Renal cortex interstitium (tissue), 11 donors: ENCODE measurements at regions not wholly inside any gene's neighbourhood (a gene's known extent, or its start where the extent isn't known, plus 50 kb on each side); places are given as distances from the start of the nearest gene placed in this dataset.

Experiments used
- DNase-seq, 11 donors: peaks; one replicate each; pipeline ENCODE4 v3.0.0-alpha.2; 2013; ENCODE audit warnings: low read depth in 9 of 11, low spot score in 4 of 11; ENCODE audit errors: extremely low read depth in 1 of 11

DNA sequence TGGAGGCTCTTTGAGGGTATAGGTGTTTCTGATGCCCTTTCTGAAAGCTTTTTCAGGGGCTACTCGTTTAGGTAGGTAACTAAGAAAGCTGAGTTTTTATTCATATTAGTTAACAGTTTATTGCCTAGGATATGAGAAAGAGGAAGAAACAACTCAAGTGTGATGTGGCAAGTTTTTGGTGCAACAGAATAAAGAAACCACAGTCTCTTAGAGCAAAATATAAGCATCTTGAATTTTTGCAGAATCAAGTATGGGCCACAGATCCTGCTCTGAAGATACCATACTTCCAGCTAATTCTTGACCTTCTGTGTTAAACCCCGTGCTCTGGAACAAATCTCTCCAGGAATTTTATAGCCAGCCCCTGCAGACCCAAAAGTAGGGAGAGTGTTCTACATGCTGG, 147.7 kb upstream of the SLC1A4 start:
- DNase-seq = no peak

DNA sequence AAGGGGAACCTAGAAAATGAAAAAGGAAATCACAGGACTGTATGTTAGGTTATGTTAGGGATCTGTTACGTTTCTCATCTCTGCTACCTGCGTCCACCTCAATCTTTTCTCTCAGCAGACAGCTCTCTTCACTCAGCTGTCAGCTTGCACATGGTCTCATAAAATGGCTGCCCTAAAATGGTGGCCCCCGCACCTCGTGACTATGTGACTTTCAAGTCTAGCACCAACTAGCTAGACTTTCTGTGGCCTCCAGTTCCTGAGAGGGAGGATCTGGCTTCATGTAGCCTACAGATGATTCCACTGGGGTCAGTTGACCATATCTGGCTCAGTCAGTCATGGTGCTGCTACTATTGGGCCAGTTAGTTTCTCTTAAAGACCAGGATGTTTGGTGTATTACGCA, 147.2 kb upstream of the SLC1A4 start:
- no peak for DNase-seq

DNA sequence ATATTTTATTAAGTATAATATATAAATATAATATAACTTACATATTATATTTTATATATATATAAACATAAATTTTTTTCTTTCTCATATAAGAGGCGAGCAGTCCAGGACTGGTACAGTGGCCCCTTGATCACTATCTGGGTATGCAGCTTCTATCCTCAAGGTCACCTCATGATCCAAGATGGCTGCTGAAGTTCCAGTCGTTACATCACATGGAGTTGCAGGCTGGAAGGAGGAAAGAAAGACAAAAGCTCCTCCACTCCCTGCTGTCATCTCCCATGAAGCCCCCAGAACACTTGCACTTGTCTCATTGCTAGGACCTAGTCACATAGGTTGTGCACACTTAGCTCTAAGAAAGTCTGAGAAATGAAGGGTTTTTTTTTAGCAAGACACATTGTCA, 145.1 kb upstream of the SLC1A4 start:
- no peak for DNase-seq

DNA sequence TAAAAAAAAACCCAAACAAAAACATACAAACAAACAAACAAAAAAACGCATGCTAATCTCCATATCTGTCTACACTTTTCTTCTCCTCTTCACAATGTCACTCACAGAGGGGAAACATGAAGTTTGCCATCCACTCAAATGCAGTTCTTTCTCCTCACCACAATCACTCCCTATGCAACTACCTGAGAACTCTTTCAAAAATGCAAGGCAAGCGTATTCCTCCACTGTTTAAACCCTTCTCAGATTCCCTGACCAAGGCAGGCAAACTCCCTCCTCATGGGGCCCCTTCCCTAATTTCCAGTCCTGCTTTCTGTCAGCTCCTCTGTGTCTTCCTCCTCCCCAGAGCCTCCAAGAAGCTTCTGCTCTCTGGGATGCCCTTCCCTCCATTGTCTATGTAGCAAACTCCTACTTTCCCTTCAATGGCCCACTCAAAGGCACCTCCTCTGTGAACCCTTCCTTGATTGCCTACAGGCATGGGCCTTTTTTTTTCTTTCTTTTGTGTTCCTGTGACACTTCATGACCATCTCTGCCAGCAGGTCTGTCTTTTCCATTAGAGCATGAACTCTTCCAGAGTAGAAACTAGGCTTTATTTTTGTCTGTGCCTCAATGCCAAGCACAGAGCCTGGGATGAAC, 143.8 kb upstream of the SLC1A4 start:
- DNase-seq = no peak

DNA sequence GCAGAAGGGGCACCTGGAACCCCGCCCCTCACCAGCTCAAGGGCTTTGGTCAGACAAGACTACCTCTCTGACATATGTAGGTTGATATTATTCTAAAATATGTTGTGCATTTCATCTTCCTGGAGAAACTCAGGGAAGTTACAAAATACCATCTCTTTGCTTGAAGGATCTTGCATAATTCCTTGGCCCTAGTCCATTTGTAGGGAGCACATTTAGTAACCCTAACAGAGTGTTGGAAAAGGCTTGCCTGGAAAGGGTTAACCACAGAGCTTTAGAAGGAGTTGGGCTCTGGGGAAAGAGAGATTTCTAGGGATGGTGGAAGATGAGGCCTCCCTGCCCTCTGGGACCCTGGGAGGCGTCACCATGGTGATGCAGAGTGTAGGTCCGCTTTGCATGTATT, 143.0 kb upstream of the SLC1A4 start:
- no peak for DNase-seq

DNA sequence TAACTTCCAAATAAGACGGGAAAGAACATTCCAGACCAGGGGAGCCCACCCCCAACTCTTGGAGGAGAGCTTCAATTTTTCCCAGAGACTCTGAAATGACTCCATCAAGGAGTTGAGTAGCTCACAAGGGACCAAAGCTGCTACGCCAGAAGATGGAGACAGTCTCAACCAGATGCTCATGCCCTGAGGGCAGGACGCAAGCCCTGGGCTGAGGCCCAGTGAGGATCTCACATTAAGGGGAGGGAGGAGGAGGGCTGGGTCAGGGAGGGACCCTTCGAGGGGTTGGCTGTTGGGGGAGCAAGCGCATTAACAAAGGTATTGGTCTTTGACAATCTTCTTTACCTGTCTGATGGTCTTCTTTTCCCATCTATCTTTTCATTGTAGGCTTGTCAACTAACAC, 141.3 kb upstream of the SLC1A4 start:
- no peak for DNase-seq

DNA sequence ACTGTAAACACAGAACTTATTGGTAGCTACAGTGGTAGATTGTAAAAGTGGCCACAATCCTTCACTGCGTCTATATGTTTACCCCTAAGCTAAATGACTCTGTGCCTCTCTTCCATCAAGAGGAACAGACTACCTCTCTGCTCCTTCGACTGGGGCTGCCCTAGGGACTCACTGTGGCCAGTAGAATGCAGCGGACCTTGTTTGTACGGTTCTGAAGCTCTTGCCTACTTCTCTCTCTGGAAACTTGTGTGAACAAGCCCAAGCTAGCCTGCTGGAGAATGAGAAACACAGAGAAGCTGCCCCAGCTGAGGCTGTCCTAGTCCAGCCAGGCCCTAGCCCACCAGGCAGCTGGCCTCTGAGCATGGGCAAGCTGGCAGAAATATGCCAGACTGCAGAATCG, 140.8 kb upstream of the SLC1A4 start:
- DNase-seq = no peak

DNA sequence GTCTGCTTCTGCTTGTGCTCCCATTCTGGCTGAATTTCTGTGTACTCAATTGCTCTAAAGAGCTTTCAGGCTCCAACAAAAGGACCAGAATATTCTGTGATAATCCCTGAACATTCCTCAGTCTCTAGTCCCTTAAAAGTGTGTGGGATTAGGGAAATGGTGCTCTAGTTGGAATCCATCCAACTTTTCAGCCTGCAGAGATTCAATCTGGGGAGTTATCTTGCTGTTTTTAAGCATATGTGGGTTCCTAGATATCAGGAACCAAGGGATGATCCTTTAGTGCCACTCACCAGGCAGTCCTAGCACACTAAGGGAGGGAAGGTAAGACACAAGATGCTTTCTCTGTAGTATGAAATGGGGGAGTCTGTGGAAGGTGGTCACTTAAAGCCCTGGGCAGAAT, 140.3 kb upstream of the SLC1A4 start:
- no peak for DNase-seq

DNA sequence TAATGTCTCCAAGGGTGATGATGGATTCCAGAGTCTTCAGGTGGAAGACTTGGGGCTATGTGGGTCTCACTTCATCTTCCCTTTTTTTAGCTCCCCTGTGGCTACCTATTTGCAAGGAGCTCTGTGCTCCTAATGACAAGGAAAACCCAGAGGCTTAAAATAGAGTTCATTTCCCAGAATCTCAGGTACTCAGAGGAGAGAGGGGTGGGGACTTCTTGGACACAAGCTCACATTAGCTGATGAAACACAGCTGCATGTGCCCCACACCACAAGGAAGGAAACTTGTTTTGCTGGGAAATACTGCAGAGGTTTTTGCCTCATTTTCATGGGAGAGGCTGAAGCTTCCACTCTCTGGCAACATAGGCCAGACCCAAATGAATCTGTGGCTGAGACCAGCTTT, 138.6 kb upstream of the SLC1A4 start:
- no peak for DNase-seq

DNA sequence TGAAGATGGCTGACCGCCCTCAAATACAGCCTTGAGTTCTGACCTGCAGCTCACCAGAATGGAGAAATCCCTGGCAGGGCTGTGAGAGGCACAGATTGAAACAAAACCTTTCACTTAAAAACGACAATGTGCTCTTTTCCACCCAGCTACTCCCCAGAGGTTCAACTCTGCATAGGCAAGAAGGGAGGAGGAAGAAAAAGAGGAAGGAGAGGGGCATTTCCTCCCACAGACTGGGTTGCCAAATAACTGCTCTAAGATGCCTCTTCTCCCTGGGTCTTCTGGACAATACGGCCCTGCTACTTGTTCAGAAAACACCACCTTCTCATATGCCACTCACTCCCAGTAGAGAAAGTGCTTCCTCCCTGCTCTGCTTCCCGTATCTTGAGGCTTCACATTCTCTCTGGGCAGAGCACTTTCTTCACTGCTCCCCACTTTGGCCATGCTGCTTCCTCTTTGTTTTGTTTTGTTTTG, 136.4 kb upstream of the SLC1A4 start:
- no peak for DNase-seq

DNA sequence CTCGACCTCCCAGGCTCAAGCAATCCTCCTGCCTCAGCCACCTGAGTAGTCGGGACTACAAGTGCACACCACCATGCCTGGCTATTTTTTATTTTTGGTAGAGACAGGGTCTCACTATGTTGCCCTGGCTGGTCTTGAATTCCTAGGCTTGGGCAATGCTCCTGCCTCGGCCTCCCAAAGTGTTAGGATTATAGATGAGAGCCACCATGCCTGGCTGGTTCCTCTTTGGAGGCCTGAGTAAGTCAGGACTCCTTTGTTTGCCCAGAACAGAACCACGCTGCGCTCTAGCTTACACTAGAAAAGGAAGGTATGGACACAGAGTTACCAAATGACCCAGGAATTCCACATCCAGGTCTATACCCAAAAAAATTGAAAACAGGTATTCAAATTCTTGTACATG, 135.9 kb upstream of the SLC1A4 start:
- DNase-seq = no peak

DNA sequence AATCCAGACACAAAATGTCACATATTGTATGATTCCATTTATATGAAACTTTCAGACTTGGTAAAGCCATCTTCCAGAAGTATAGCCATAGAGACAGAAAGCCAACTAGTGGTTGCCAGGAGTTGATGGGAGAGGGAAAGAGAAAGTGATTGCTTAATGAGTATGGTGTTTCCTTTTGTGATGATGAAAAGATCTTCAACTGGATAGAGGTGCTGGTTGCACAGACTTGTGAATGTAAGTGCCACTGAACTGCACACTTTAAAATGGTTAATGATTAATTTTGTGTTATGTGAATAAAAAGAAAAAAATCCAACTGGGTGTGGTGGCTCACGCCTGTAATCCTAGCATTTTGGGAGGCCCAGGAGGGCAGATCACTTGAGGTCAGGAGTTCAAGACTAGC, 135.3 kb upstream of the SLC1A4 start:
- DNase-seq = no peak

DNA sequence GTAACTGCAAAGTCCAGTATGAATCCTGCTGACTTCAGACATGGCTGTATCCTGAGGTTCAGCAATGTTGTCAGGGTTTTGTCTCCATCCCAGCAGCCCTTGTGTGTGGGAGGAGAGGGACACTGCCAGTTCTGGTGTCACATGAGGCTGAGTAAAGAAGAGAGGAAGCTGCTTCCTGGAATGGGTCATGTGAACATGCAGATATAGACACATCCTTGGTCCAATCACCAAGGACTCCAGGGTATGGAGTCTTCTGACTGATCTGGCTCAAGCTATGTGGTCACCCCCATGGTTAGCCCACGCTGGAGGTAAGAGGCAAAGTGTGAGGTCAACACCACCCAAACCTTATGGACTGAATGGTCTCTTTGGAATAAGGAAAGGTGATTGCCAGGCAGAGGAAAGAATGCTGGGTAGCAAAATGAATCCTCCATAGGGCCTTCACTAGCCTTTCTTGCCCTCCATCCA, 134.4 kb upstream of the SLC1A4 start:
- DNase-seq = no peak

DNA sequence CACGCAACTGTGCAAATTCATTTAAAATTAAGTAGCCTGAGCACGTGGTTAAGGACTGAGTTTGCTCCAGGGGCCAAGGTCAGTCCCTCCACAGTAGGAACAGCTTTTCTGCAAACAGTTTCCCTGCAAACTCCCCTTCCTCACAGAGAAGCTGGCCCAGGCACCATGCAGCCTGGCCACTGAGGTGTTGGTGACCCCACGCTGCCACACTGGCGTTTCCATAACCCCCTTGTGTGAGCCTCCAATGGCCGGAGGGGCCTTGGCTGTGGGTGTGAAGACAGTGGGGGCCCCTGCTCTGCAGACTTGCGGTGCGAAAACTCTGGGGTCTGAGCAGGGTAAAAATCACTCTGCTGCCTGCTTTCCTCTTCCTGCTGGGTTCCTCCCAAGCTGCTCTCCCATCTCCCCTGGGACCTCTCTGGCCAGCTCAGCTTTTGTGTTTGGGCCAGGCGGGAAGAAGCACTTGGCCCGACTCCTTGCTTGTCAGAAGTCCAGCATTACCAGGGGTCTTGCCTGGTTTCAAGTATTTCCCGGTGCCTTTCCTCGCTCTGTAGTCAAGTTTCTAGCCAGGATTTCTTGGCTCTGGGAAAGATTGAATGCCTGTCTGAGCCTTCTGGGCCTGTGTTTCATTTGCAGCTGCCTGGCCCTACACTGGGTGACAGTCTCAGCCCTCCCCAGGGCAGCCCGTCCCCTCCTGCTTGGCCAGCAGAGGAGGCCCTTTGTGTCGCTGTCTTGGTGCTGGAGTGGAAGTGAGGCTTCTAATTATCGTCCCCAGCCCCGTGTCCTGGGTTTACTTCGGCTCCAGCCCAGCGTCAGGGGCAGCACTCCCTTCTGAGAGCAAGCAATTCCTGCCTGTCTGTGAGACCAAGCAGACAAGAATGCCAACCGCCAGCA, 131.4 kb upstream of the SLC1A4 start:
- DNase-seq = no peak

DNA sequence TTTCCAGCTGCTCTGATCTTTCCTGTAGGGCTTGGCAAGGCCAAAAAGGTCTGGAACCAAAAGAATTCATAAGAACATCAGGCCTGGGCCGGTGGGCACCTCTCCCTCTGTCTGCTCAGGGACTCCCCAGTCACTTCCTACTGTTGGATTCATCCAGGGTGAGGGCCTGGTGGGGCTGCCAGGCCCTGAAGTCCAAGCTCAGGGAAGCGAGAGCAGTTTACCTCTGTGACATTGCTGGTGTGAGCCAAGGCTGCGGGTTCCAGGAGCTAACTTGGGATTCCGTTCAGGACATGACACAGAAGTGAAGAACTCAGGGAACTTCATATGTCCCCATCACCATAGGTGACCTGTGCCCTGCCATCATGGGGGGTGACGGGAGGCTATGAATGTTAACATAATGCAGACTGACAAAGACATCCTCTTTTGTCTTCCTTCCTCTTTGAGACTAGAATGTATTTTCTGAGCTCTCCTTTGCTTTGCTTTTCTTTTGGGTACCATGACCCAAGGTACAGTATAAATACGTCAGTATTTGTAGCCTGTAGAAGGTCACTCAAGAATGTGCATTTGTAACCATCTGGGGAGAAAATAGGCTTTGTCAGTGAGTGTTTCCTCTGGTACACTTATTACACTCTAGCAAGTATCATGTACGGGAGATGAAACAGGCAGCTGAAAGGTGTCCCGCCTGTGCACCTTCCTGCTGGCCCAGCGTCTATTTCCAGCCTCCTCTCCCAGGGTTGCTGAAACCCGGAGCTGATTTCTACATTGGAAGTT, 130.5 kb upstream of the SLC1A4 start:
- no peak for DNase-seq

DNA sequence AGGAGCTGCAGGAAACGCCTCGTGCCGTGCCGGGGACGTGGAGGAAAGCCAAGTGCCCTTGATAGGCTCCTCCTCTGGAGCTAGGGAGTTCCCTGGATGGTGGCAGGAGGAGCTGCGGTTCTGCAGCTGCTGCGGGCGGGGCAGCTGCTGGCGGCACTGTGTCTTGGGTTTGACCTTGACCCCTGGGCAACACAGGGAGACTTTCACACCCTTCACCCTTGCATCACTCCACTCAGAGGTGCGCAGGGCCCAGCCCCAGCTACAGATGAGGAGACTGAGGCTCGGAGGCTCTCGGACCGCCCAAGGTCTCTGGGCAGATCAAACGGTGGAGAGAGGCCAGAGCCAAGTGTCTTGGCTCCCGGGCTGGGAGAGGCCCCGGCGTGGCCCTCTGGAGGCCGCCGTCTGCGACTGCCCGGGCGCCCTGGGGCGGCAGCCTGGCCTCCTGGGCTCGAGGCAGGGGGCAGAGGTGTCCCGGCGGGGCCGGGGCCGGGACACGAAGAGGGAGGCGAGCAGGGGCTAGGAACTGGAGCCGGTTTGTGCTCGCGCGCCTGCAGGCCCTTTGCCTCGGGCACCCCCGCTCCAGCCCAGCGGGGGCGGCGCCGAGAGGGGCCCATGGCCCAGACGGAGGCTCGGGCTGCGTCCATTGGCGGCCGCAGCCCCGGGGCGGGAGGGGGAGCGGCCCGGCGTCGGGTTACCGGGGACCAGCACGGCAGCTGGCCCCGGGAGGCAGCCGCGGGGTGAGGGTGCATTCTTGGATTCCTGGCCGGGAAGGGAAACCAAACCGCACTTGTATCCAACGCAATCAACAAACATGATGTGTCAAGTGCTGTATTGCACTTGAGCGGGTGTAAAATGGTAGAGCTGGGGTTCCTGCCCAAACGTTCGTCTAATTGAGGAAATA, 129.6 kb upstream of the SLC1A4 start:
- peak in 4 of 11 donors; percentile 42 to 70 (median 66) for DNase-seq

DNA sequence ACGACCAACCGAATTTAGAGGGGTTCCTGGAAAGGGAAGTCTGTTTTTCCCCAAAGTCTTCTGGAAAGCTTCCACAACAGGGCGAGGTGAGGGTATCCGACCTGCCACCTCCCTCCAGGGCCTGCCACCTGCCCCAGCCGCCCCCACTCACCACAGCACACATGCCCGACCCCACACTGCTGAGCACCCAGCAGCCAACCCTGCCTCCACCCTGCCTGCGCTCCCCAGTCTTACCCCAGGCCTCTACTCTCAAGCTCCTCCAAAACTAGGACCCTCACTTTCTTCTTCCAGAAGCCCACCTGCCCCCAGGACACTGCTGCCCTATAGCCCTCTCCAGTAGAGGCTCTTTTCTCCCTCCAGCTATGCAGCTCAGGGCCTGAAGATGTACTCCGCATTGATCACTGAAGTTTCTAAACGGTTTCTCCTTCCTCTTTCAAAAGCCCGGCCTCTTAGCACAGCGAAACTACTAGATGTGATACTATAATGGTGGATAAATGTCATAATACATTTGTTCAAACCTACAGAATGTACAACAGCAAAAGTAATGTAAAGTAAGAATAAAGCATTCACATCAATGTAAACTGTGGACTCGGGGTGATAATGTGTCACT, 128.8 kb upstream of the SLC1A4 start:
- no peak for DNase-seq

DNA sequence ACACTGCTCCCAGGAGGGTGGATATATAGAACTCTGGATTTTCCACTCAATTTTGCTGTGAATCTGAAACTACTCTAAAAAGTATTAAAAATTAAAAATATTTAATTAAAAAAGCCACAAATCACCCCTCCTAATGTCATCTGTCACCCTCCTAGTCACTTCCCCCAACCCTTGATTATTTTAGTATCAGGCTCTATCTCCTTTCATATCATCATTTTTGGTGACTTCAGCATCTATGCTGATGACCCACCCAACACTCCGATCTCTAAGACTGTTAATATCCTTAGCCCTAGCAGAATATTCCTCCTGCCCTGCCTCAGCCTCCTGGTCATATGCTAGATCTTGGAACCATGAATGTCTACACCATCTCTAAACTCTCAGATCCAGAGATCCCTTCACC, 128.3 kb upstream of the SLC1A4 start:
- DNase-seq = no peak
